EL (cell line): ENCODE measurements at regions not wholly inside any gene's neighbourhood (a gene's known extent, or its start where the extent isn't known, plus 50 kb on each side); places are given as distances from the start of the nearest gene placed in this dataset.

Experiments
- DNase-seq: peaks from one replicate; pipeline ENCODE4 v3.0.0-alpha.2; 2016

DNA sequence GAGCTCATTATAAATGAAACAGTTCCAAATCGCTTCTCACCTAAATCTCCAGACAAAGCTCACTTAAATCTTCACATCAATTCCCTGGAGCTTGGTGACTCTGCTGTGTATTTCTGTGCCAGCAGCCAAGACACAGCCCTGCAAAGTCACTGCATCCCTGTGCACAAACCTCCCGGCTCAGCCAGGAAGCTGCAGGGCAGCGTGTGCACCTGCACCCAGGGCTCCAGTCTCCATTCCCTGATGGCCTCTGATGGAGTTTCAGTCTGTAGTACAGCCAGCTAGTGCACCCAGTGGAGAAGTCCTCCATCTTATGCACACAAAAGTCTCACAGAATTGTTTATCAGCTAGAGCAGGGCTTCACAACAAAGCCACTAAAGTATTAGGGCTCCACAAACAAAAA, 51.1 kb upstream of the PRSS58 start:
- DNase-seq: no peak

DNA sequence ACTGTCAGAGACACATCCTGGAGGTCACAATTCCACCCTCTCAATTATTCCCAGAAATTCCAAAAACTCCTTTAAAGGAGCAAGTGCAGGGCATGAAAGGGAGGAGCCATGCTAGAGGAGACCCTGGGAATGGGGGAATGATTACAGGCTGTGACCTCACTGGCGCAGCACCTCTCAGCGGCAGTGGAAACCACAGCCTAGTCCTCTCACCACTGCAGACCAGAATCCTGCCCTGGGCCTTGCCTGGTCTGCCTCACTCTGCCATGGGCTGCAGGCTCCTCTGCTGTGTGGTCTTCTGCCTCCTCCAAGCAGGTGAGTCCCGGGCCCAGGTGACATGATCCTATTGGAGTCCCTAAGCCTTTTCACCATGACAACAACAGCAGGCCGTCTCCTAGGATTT, 50.5 kb upstream of the PRSS58 start:
- no peak for DNase-seq
